Adrenal gland (tissue), 9 donors: ENCODE measurements at regions not wholly inside any gene's neighbourhood (a gene's known extent, or its start where the extent isn't known, plus 50 kb on each side); places are given as distances from the start of the nearest gene placed in this dataset.

Experiments used
- DNase-seq, 7 donors: peaks; one replicate each; pipeline ENCODE4 v3.0.0-alpha.2; 2019 to 2020
- H3K27ac ChIP-seq, 5 donors: fragments of 200-600 bp; sonication (generic) in 4 of 5; 1 replicate in 3 of 5; 2 replicates in 2 of 5; pipeline versions ENCODE4 v1.5.1 to v1.8.0; 2016 to 2020; ENCODE audit warnings: mild to moderate bottlenecking in 1 of 5
- H3K27me3 ChIP-seq: fragments of 200-600 bp; 2 replicates; pipeline ENCODE4 v1.8.0; 2021
- H3K36me3 ChIP-seq, 2 donors: fragments of 200-600 bp; replicated peaks in 1 of 2; 1 replicate in 1 of 2; 2 replicates in 1 of 2; pipeline versions ENCODE4 v1.5.1 to v1.8.0; 2018 to 2022
- H3K4me1 ChIP-seq, 2 donors: fragments of 200-600 bp; replicated peaks in 1 of 2; 1 replicate in 1 of 2; 2 replicates in 1 of 2; pipeline versions ENCODE4 v1.5.1 to v1.8.0; 2018 to 2021
- H3K4me3 ChIP-seq, 4 donors: fragments of 200-600 bp; sonication (generic) in 3 of 4; one replicate each; pipeline ENCODE4 v1.5.1; 2016 to 2018
- H3K9me3 ChIP-seq, 3 donors: fragments of 200-600 bp; sonication (generic) in 1 of 3; replicated peaks in 1 of 3; 1 replicate in 2 of 3; 2 replicates in 1 of 3; pipeline versions ENCODE4 v1.5.1 to v1.8.0; 2016 to 2021
- POLR2A ChIP-seq, 2 donors: fragments of 450-650 bp; IDR thresholded peaks; one replicate each; pipeline ENCODE4 v1.6.1; 2017; ENCODE audit warnings: antibody characterized with exemption in 2 of 2, mild to moderate bottlenecking in 2 of 2, moderate library complexity in 1 of 2
- WGBS, 4 donors: extraction: QIAGEN DNeasy Blood & Tissue Kit in 2 of 4; methylation state at CpG; one replicate each; pipeline versions ENCODE4 v1.1.5 to v1.1.7; 2013 to 2017; 5-methylcytosine and 5-hydroxymethylcytosine counted together
- intact Hi-C, 2 donors: fragments of 100-400 bp; cut with DNase I; formaldehyde crosslinking; loops; one replicate each; pipeline versions ENCODE4 v1.14.1 to v1.15.0; 2022 to 2023
- TF ChIP-seq, protein P1 (sequence below), 6 experiments: fragments of 450-650 bp in 4 of 6; fragments of 200-600 bp in 2 of 6; sonication (generic) in 1 of 6; IDR thresholded peaks; 1 replicate in 5 of 6; 2 replicates in 1 of 6; pipeline versions ENCODE4 v1.5.1 to v1.8.0; 2016 to 2021; ENCODE audit warnings: antibody characterized with exemption in 6 of 6, mild to moderate bottlenecking in 2 of 6, moderate library complexity in 1 of 6
- donor health status: healthy with polysubstance abuse.
- donor health status: Bipolar disorder and iron deficiency.
- donor health status: DM: yes; HTN: yes; CAD: no.
- donor health status: DM: no; HTN: no; CAD: no.
- donor health status: DM: no; HTN: no; CAD: no.

DNA sequence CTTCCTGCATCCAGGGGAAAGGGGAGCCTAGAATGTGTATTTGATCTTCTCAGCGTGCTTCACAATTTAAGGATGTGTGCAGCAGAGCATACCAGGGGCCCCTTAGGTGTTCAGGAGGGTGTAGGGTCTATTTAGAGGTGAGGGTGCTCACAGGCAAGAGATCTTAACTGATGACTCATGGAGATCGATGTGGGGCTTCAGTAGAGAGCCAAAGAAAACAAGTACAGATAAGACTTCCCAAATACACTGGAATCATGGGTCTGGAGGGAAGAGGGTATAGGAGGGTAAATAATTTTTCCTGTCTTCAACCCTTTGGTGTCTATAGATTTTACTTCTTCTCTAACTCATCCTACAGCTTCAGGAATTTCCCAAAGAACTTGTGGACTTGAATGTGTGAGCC, 170.2 kb upstream of the LRRC3B start:
- Histone ChIP-seq H3K27ac (no peak overlapping the region), H3K27me3 (no peaks in the 10 kb centered on the region), H3K36me3 (no peaks in the 10 kb centered on the region), H3K9me3 (no peaks in the 10 kb centered on the region), H3K4me3 (no peak overlapping the region), H3K4me1 (no peaks in the 10 kb centered on the region)
- no peak for DNase-seq
- TF ChIP-seq, protein P1, sequence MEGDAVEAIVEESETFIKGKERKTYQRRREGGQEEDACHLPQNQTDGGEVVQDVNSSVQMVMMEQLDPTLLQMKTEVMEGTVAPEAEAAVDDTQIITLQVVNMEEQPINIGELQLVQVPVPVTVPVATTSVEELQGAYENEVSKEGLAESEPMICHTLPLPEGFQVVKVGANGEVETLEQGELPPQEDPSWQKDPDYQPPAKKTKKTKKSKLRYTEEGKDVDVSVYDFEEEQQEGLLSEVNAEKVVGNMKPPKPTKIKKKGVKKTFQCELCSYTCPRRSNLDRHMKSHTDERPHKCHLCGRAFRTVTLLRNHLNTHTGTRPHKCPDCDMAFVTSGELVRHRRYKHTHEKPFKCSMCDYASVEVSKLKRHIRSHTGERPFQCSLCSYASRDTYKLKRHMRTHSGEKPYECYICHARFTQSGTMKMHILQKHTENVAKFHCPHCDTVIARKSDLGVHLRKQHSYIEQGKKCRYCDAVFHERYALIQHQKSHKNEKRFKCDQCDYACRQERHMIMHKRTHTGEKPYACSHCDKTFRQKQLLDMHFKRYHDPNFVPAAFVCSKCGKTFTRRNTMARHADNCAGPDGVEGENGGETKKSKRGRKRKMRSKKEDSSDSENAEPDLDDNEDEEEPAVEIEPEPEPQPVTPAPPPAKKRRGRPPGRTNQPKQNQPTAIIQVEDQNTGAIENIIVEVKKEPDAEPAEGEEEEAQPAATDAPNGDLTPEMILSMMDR (IDR thresholded peaks at IDR 0.05): no peak
- no peak for TF ChIP-seq POLR2A (IDR thresholded peaks at IDR 0.05)
- 34 to 52% (median 44%) methylated on average over 2 of the region's 2 CpGs for WGBS, 4 donors
- intact Hi-C loops: no loop called here

DNA sequence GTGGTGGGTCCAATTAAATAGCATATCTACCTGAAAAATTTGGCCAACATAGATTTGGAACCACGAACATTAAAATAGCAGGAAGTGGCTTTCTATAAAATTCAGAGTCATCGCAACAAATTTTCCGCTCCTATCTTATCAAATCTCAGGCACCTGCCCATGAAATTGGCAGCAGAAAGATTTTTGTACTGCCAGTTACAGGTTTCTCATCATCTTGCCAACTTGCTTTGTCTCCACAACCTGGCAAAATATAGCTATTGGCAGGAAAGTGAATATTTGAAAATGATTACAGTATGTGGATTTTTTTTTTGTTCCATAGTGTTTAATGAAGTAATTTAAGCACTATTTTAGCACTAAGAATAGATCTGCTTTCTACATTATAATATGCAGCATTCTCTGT, 161.6 kb upstream of the LRRC3B start:
- 60 to 68% (median 65%) methylated on average over 3 of the region's 3 CpGs for WGBS, 4 donors
- intact Hi-C loops: no loop called here
- no peaks in the 10 kb centered on the region for H3K36me3 ChIP-seq
- no peaks in the 10 kb centered on the region for H3K4me1 ChIP-seq
- no peaks in the 10 kb centered on the region for H3K27me3 ChIP-seq
- H3K4me3 ChIP-seq: no peak overlapping the region
- H3K27ac ChIP-seq: no peak overlapping the region
- H3K9me3 ChIP-seq: no peaks in the 10 kb centered on the region
- TF ChIP-seq POLR2A (IDR thresholded peaks at IDR 0.05): no peak
- TF ChIP-seq, protein P1 (IDR thresholded peaks at IDR 0.05): no peak
- DNase-seq: no peak

DNA sequence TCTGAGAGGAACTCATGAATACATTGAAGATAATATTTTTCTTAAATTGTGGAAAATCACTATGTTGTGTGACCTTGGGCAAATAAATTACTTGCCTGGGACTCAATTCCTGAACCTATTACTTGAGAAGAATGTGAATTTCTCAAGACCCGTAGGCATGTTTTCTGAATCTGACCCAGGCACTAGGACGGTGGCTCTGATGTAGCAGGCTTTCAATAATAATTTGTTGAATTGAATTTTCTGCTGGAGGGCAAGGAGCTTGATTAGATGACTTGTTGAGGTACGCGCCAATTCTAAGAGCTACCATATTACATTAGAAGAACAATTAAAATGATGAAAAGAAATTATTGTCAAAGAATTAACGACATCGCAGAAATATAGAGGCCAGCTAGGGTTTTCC, 150.2 kb upstream of the LRRC3B start:
- no peaks in the 10 kb centered on the region for H3K27me3 ChIP-seq
- no peak overlapping the region for H3K27ac ChIP-seq
- H3K4me3 ChIP-seq: no peak overlapping the region
- H3K9me3 ChIP-seq: no peaks in the 10 kb centered on the region
- 77 to 85% (median 81%) methylated on average over 6 of the region's 6 CpGs for WGBS, 4 donors
- no peaks in the 10 kb centered on the region for H3K4me1 ChIP-seq
- intact Hi-C loops: no loop called here
- no peaks in the 10 kb centered on the region for H3K36me3 ChIP-seq
- no peak for DNase-seq
- TF ChIP-seq POLR2A (IDR thresholded peaks at IDR 0.05): no peak
- TF ChIP-seq, protein P1 (IDR thresholded peaks at IDR 0.05): no peak

DNA sequence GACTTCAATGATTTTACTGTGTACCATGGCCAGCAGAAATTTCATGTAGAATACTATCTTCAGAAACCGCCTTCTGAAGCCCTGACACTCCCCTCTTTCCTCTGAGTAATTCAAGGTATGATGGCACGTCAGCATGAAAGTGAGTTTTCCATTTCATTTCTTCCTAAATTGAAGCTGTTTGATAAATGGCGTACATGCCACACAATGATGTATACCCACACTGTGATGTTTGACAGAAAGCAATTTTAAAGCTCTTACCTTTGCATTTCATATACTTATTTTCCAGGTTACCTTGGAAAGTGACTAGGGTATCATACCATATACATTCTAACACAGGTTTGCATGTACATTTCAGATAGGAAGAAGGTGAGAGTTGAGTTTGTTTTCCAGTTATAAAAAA, 147.9 kb upstream of the LRRC3B start:
- TF ChIP-seq, protein P1 (IDR thresholded peaks at IDR 0.05): no peak
- TF ChIP-seq POLR2A (IDR thresholded peaks at IDR 0.05): no peak

More for the DNA sequence above, 147.9 kb upstream of the LRRC3B start:
- H3K4me1 ChIP-seq: no peaks in the 10 kb centered on the region
- H3K27me3 ChIP-seq: no peaks in the 10 kb centered on the region
- no peaks in the 10 kb centered on the region for H3K9me3 ChIP-seq
- intact Hi-C loops: no loop called here
- no peak for DNase-seq
- no peak overlapping the region for H3K4me3 ChIP-seq
- H3K36me3 ChIP-seq: no peaks in the 10 kb centered on the region
- no peak overlapping the region for H3K27ac ChIP-seq
- 79 to 81% (median 80%) methylated on average over 3 of the region's 3 CpGs for WGBS, 4 donors
